Caco-2 (cell line): ENCODE measurements at regions not wholly inside any gene's neighbourhood (a gene's known extent, or its start where the extent isn't known, plus 50 kb on each side); places are given as distances from the start of the nearest gene placed in this dataset.

Experiments used
- BruUV-seq: library from RNA; stranded (reverse); fragments of 400-500 nt; replicated peaks from 2 replicates; lab custom pipeline; 2021; lab: Mats Ljungman, UMichigan
- CTCF ChIA-PET: fragments of 300-600 bp; sonication (Branson Sonifier 250); formaldehyde crosslinking; loops from one replicate; lab custom pipeline; 2022; ENCODE audit warnings: antibody characterized with exemption; lab: Charles Lee
- POLR2A ChIA-PET: fragments of 300-600 bp; sonication (Branson Sonifier 250); formaldehyde crosslinking; loops from one replicate; lab custom pipeline; 2022; ENCODE audit warnings: antibody characterized with exemption; lab: Charles Lee
- DNase-seq, 2 experiments: peaks; one replicate each; pipeline versions ENCODE4 v3.0.0 to v3.0.0-alpha.2; 2020 to 2022
- H3K27me3 ChIP-seq: replicated peaks from 2 replicates; pipeline ENCODE4 v1.6.0; 2011; ENCODE audit warnings: low read length; ENCODE audit not compliant: control insufficient read depth, insufficient read depth
- H3K36me3 ChIP-seq: 2 replicates; pipeline ENCODE4 v1.5.1; 2011; ENCODE audit warnings: low read length; ENCODE audit not compliant: control insufficient read depth, insufficient read depth
- H3K4me1 ChIP-seq: fragments of 250-450 bp; sonication (Bioruptor Pico); 2 replicates; pipeline ENCODE4 v1.5.1; 2020; ENCODE audit warnings: mild to moderate bottlenecking
- H3K4me3 ChIP-seq: 2 replicates; pipeline ENCODE4 v1.5.1; 2011; ENCODE audit warnings: low read depth, mild to moderate bottlenecking, control low read depth, low read length
- H3K9me3 ChIP-seq: fragments of 250-450 bp; sonication (Bioruptor Pico); 2 replicates; pipeline ENCODE4 v1.5.1; 2020; ENCODE audit warnings: mild to moderate bottlenecking, moderate library complexity
- H3K27ac Mint-ChIP-seq: one replicate; pipeline ENCODE4 v1.8.0; 2022; ENCODE audit warnings: mixed read lengths; ENCODE audit not compliant: unreplicated experiment
- H3K27me3 Mint-ChIP-seq: one replicate; pipeline ENCODE4 v1.8.0; 2022; ENCODE audit warnings: mixed read lengths; ENCODE audit not compliant: insufficient read depth, unreplicated experiment
- H3K36me3 Mint-ChIP-seq: one replicate; pipeline ENCODE4 v1.8.0; 2022; ENCODE audit warnings: mild to moderate bottlenecking, mixed read lengths; ENCODE audit not compliant: insufficient read depth, unreplicated experiment
- H3K4me1 Mint-ChIP-seq: one replicate; pipeline ENCODE4 v1.8.0; 2022; ENCODE audit warnings: low read depth, mixed read lengths; ENCODE audit not compliant: unreplicated experiment
- H3K4me3 Mint-ChIP-seq: one replicate; pipeline ENCODE4 v1.8.0; 2022; ENCODE audit warnings: mild to moderate bottlenecking, moderate library complexity, mixed read lengths; ENCODE audit not compliant: unreplicated experiment
- H3K9me3 Mint-ChIP-seq: one replicate; pipeline ENCODE4 v1.8.0; 2022; ENCODE audit warnings: mixed read lengths; ENCODE audit not compliant: unreplicated experiment
- CTCF ChIP-seq, 2 experiments: fragments of 200-600 bp in 1 of 2; IDR thresholded peaks; 1 replicate in 1 of 2; 2 replicates in 1 of 2; pipeline versions ENCODE4 v1.5.1 to v1.8.0; 2011 to 2022; ENCODE audit warnings: antibody characterized with exemption in 1 of 2, control low read depth in 1 of 2, inconsistent platforms in 1 of 2, low read depth in 1 of 2, low read length in 1 of 2, mild to moderate bottlenecking in 1 of 2, moderate library complexity in 1 of 2; ENCODE audit not compliant: insufficient read depth in 1 of 2, severe bottlenecking in 1 of 2, unreplicated experiment in 1 of 2
- intact Hi-C: fragments of 100-400 bp; cut with micrococcal nuclease; formaldehyde crosslinking; loops from one replicate; pipeline ENCODE4 v1.10.0; 2022; ENCODE audit not compliant: unreplicated experiment

GRCh38 chr7:91492317-91492716 lies 228.1 kb downstream of the FZD1 start:
- Mint-ChIP-seq H3K4me3 (no peak overlapping the region), H3K36me3 (no peaks in the 10 kb centered on the region), H3K9me3 (no peaks in the 10 kb centered on the region), H3K4me1 (no peaks in the 10 kb centered on the region), H3K27me3 (no peaks in the 10 kb centered on the region), H3K27ac (no peak overlapping the region)
- no peak overlapping the region for H3K4me3 ChIP-seq
- BruUV-seq = no TSS peak
- intact Hi-C loops = no loop called here
- no peaks in the 10 kb centered on the region; the same call in 1 of the 2 replicates for H3K9me3 ChIP-seq
- no peak for DNase-seq
- POLR2A ChIA-PET = no interaction called here
- no peaks in the 10 kb centered on the region for H3K36me3 ChIP-seq
- no peaks in the 10 kb centered on the region for H3K27me3 ChIP-seq
- H3K4me1 ChIP-seq = no peaks in the 10 kb centered on the region
- CTCF ChIA-PET = no interaction called here
- no peak for TF ChIP-seq CTCF (IDR thresholded peaks at IDR 0.05; ENCODE audit: insufficient read depth in 1 of 2, low read depth in 1 of 2, low read length in 1 of 2, severe bottlenecking in 1 of 2, unreplicated experiment in 1 of 2)

- H3K9me3 Mint-ChIP-seq = no peaks in the 10 kb centered on the region
- POLR2A ChIA-PET = no interaction called here
- no peaks in the 10 kb centered on the region for H3K4me1 Mint-ChIP-seq
- no peaks in the 10 kb centered on the region for H3K27me3 Mint-ChIP-seq
- intact Hi-C loops = no loop called here
- no peaks in the 10 kb centered on the region for H3K36me3 Mint-ChIP-seq
- no peak overlapping the region for H3K4me3 Mint-ChIP-seq
- Histone ChIP-seq H3K9me3 (no peaks in the 10 kb centered on the region; the same call in 1 of the 2 replicates), H3K36me3 (no peaks in the 10 kb centered on the region), H3K27me3 (no peaks in the 10 kb centered on the region), H3K4me1 (no peaks in the 10 kb centered on the region), H3K4me3 (no peak overlapping the region)
- no peak for TF ChIP-seq CTCF (IDR thresholded peaks at IDR 0.05; ENCODE audit: insufficient read depth in 1 of 2, low read depth in 1 of 2, low read length in 1 of 2, severe bottlenecking in 1 of 2, unreplicated experiment in 1 of 2)
- CTCF ChIA-PET = no interaction called here
- no peak overlapping the region for H3K27ac Mint-ChIP-seq
- BruUV-seq = no TSS peak
- DNase-seq = no peak
Observed at GRCh38 chr7:91492773-91493172, 228.5 kb downstream of the FZD1 start.

- no peaks in the 10 kb centered on the region for H3K36me3 ChIP-seq
- H3K4me1 ChIP-seq = no peaks in the 10 kb centered on the region
- H3K4me3 ChIP-seq = no peak overlapping the region
- intact Hi-C loops = no loop called here
- H3K4me1 Mint-ChIP-seq = no peaks in the 10 kb centered on the region
- ChIA-PET POLR2A (no interaction called here), CTCF (no interaction called here)
- no TSS peak for BruUV-seq
- H3K36me3 Mint-ChIP-seq = no peaks in the 10 kb centered on the region
- no peak for TF ChIP-seq CTCF (IDR thresholded peaks at IDR 0.05; ENCODE audit: insufficient read depth in 1 of 2, low read depth in 1 of 2, low read length in 1 of 2, severe bottlenecking in 1 of 2, unreplicated experiment in 1 of 2)
- peaks cover 10% of the 10 kb centered on the region for H3K9me3 Mint-ChIP-seq
- H3K27ac Mint-ChIP-seq = no peak overlapping the region
- no peaks in the 10 kb centered on the region for H3K27me3 Mint-ChIP-seq
- no peaks in the 10 kb centered on the region; the same call in 1 of the 2 replicates for H3K9me3 ChIP-seq
- no peak overlapping the region for H3K4me3 Mint-ChIP-seq
- DNase-seq = no peak
- H3K27me3 ChIP-seq = no peaks in the 10 kb centered on the region
Observed at GRCh38 chr7:91494450-91494849, 230.2 kb downstream of the FZD1 start.
